ENCODE measurements at regions not wholly inside any gene's neighbourhood (a gene's known extent, or its start where the extent isn't known, plus 50 kb on each side); places are given as distances from the start of the nearest gene placed in this dataset.

- TF ChIP-seq POLR2A (IDR thresholded peaks at IDR 0.05; ENCODE audit: extremely low read depth, insufficient read length) (no peak), CTCF (IDR thresholded peaks at IDR 0.05; ENCODE audit: low read depth, low read length) (no peak)
These were observed 67.4 kb upstream of the IQSEC1 start for GRCh38 chr3:13140596-13140995.

All from NB4 (cell line).